ENCODE measurements at regions not wholly inside any gene's neighbourhood (a gene's known extent, or its start where the extent isn't known, plus 50 kb on each side); places are given as distances from the start of the nearest gene placed in this dataset.

GRCh38 chr11:86743223-86744118 is 56.9 kb upstream of the PRSS23 start:
- DNase-seq (ENCODE audit: low read depth in 1 of 2, low spot score in 1 of 2), result peak; percentile 78 to 94
- Histone ChIP-seq H3K27ac (peak overlapping the region; percentile 88 to 93), H3K4me3 (no peak overlapping the region), H3K4me2 (peak overlapping the region; percentile 80), H3K4me1 (peaks cover 74% of the 10 kb centered on the region), H3K9me3 (peaks cover 6% of the 10 kb centered on the region; the same call in 1 of the 3 replicates)
- ChIA-PET POLR2A (interaction anchor here (0.7 to 1.1 kb wide), 3 partner anchors 55 to 135 kb away, joined by 3 to 5 read pairs (median 3); partner anchors contain the start of gene PRSS23), CTCF (interaction anchor here (0.9 to 1.3 kb wide), 3 partner anchors 56 to 69 kb away, joined by 3 to 9 read pairs (median 6); partner anchors contain the start of gene PRSS23)
- peak; percentile 72 to 74 for ATAC-seq
- peak; percentile 59 for FAIRE-seq
- 3% methylated on average over 7 of the region's 7 CpGs for WGBS (ENCODE audit: missing lambda C conversion rate)
- TF ChIP-seq CBX2 (IDR thresholded peaks at IDR 0.05; ENCODE audit: borderline replicate concordance, low read depth), result no peak
- TF ChIP-seq HDAC2 (IDR thresholded peaks at IDR 0.05), result no peak
- TF ChIP-seq MAFK (IDR thresholded peaks at IDR 0.05; ENCODE audit: partially characterized antibody), result peak; percentile 87
- no peak for TF ChIP-seq SREBF2 (IDR thresholded peaks at IDR 0.05)
- TF ChIP-seq HOXA7 (CRISPR knock-in tag; IDR thresholded peaks at IDR 0.05), result no peak
- TF ChIP-seq REST (IDR thresholded peaks at IDR 0.05), result no peak
- TF ChIP-seq HOXB13 (CRISPR knock-in tag; IDR thresholded peaks at IDR 0.05; ENCODE audit: low read depth), result peak; percentile 86
- TF ChIP-seq NR3C1 (IDR thresholded peaks at IDR 0.05), result no peak
- peak; percentile 58; the same call in 1 of the 2 replicates for TF ChIP-seq NFE2L2 (conservative IDR thresholded peaks at IDR 0.05; ENCODE audit: low read length)
- TF ChIP-seq HOXB5 (CRISPR knock-in tag; IDR thresholded peaks at IDR 0.05), result peak; percentile 78
- peak; percentile 69 to 70 for TF ChIP-seq CEBPB (IDR thresholded peaks at IDR 0.05)
- TF ChIP-seq SMC3 (IDR thresholded peaks at IDR 0.05), result no peak; the same call in 1 of the 3 replicates
- peak; percentile 88 for TF ChIP-seq ESRRA (IDR thresholded peaks at IDR 0.05; ENCODE audit: borderline replicate concordance, low read length)
- no peak for TF ChIP-seq TP53 (CRISPR knock-in tag; IDR thresholded peaks at IDR 0.05)
- TF ChIP-seq RAD21 (conservative IDR thresholded peaks at IDR 0.05 in 1 of 2, IDR thresholded peaks at IDR 0.05 in 1 of 2), result peak in 1 of 2 experiments; percentile 29; a peak in 3 of 5 replicates
- TF ChIP-seq NPAS2 (CRISPR knock-in tag; IDR thresholded peaks at IDR 0.05; ENCODE audit: borderline replicate concordance), result no peak
- TF ChIP-seq E2F6 (IDR thresholded peaks at IDR 0.05; ENCODE audit: borderline replicate concordance, low read depth), result peak; percentile 39; the same call in 1 of the 2 replicates
- no peak for TF ChIP-seq HES2 (IDR thresholded peaks at IDR 0.05)
- TF ChIP-seq ZFP36 (IDR thresholded peaks at IDR 0.05; ENCODE audit: borderline replicate concordance, partially characterized antibody), result no peak
- peak; percentile 12; the same call in 1 of the 2 replicates for TF ChIP-seq PBX3 (IDR thresholded peaks at IDR 0.05)
- peak; percentile 84 for TF ChIP-seq GATA3 (IDR thresholded peaks at IDR 0.05; ENCODE audit: borderline replicate concordance)
- no peak for TF ChIP-seq MYC (IDR thresholded peaks at IDR 0.05; ENCODE audit: borderline replicate concordance, low read length)
- no peak for TF ChIP-seq CHD2 (IDR thresholded peaks at IDR 0.05; ENCODE audit: low read length, partially characterized antibody)
- TF ChIP-seq MAZ (IDR thresholded peaks at IDR 0.05; ENCODE audit: borderline replicate concordance, low read depth, low read length), result no peak
- TF ChIP-seq ZC3H11A (IDR thresholded peaks at IDR 0.05), result no peak
- no peak for TF ChIP-seq KDM5A (IDR thresholded peaks at IDR 0.05)
- TF ChIP-seq JUNB (IDR thresholded peaks at IDR 0.05), result peak; percentile 98
- TF ChIP-seq RFX5 (IDR thresholded peaks at IDR 0.05), result peak; percentile 98
- TF ChIP-seq CTCF (IDR thresholded peaks at IDR 0.05), result no peak
- TF ChIP-seq HMGXB4 (CRISPR knock-in tag; IDR thresholded peaks at IDR 0.05; ENCODE audit: borderline replicate concordance), result no peak
- TF ChIP-seq CBX8 (IDR thresholded peaks at IDR 0.05), result no peak
